ENCODE measurements at regions not wholly inside any gene's neighbourhood (a gene's known extent, or its start where the extent isn't known, plus 50 kb on each side); places are given as distances from the start of the nearest gene placed in this dataset.

DNA sequence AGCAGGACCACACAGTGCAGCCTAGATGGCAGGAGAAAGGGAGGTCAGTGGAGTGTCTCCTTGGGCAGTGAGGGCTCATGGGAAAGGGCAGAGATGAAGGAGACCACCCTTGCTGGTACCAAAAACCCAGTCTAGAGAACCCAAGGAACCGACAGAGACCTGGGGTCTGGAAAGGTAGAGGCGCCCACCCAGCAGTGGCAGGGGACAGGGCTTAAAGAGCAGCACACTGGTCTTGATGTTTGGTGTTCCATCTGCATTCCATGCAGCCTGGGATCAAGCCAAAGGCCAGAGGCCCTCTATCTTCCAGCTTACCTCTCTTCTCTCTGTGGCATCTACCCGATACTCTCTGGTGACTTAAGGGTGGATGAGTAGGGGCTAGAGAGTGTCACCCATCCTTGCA is 127.5 kb downstream of the PJA1 start:
- TF ChIP-seq CTCF (IDR thresholded peaks at IDR 0.05; ENCODE audit: extremely low read depth in 1 of 2, insufficient read depth in 1 of 2, low read depth in 1 of 2, low read length in 2 of 2) (no peak), POLR2AphosphoS5 (IDR thresholded peaks at IDR 0.05; ENCODE audit: insufficient read depth, low read depth, low read length) (no peak), POLR2A (IDR thresholded peaks at IDR 0.05; ENCODE audit: low read depth, low read length) (no peak), MAX (IDR thresholded peaks at IDR 0.05; ENCODE audit: insufficient read depth, insufficient read length) (no peak), JUN (IDR thresholded peaks at IDR 0.05; ENCODE audit: borderline replicate concordance, insufficient read depth, insufficient read length, low read depth) (no peak), EZH2 (IDR thresholded peaks at IDR 0.05; ENCODE audit: borderline replicate concordance, low read depth, low read length, severe bottlenecking) (no peak), FOS (IDR thresholded peaks at IDR 0.05; ENCODE audit: borderline replicate concordance, insufficient read depth, low read length) (no peak), MYC (IDR thresholded peaks at IDR 0.05; ENCODE audit: low read depth, low read length) (no peak)

Data from endothelial cell of umbilical vein (primary cell).